H1 (cell line): ENCODE measurements at regions not wholly inside any gene's neighbourhood (a gene's known extent, or its start where the extent isn't known, plus 50 kb on each side); places are given as distances from the start of the nearest gene placed in this dataset.

Experiments used
- CTCF ChIA-PET: fragments of 300-600 bp; sonication (Branson Sonifier 250); formaldehyde crosslinking; loops from one replicate; lab custom pipeline; 2021; ENCODE audit not compliant: partially characterized antibody; lab: Charles Lee
- POLR2A ChIA-PET: fragments of 300-600 bp; sonication (Branson Sonifier 250); formaldehyde crosslinking; loops from one replicate; lab custom pipeline; 2021; ENCODE audit warnings: inconsistent platforms; ENCODE audit not compliant: partially characterized antibody; lab: Charles Lee
- DNase-seq, 2 experiments: peaks; one replicate each; pipeline versions ENCODE4 v3.0.0 to v3.0.0-alpha.2; 2010 to 2022; ENCODE audit warnings: low spot score in 2 of 2, low read depth in 1 of 2, mixed read lengths in 1 of 2
- FAIRE-seq: peaks from 2 replicates; lab custom pipeline; 2011; peaks lifted over from hg19 to GRCh38; lab: Jason Lieb, UNC
- H2AFZ ChIP-seq: 2 replicates; pipeline ENCODE4 v1.8.1; 2012; ENCODE audit warnings: low read length, inconsistent platforms
- H2AK5ac ChIP-seq: 2 replicates; pipeline ENCODE4 v1.6.1; 2013; ENCODE audit warnings: low read depth, low read length
- H2BK120ac ChIP-seq: replicated peaks from 2 replicates; pipeline ENCODE3; 2013; ENCODE audit warnings: low read depth, low read length, inconsistent platforms
- H2BK12ac ChIP-seq: 2 replicates; pipeline ENCODE4 v1.6.1; 2013; ENCODE audit warnings: low read depth, low read length
- H2BK15ac ChIP-seq: 2 replicates; pipeline ENCODE4 v1.6.1; 2013; ENCODE audit warnings: low read length
- H2BK20ac ChIP-seq: 2 replicates; pipeline ENCODE4 v1.6.1; 2013; ENCODE audit warnings: low read length
- H2BK5ac ChIP-seq: 2 replicates; pipeline ENCODE4 v1.6.1; 2013; ENCODE audit warnings: low read depth, low read length
- H3K14ac ChIP-seq: 2 replicates; pipeline ENCODE4 v1.6.1; 2013; ENCODE audit warnings: inconsistent platforms; ENCODE audit not compliant: insufficient read length
- H3K18ac ChIP-seq: 2 replicates; pipeline ENCODE4 v1.6.1; 2013; ENCODE audit warnings: low read length; ENCODE audit errors: extremely low read depth
- H3K23ac ChIP-seq: 2 replicates; pipeline ENCODE4 v1.6.1; 2013; ENCODE audit warnings: inconsistent platforms; ENCODE audit not compliant: insufficient read length
- H3K23me2 ChIP-seq: 2 replicates; pipeline ENCODE4 v1.6.1; 2013; ENCODE audit warnings: low read depth, low read length
- H3K27ac ChIP-seq: 2 replicates; pipeline ENCODE4 v1.6.1; 2011; ENCODE audit warnings: low read depth, low read length, inconsistent platforms
- H3K27me3 ChIP-seq, 4 experiments: replicated peaks in 1 of 4; 1 replicate in 1 of 4; 2 replicates in 3 of 4; pipeline versions ENCODE4 v1.6.1 to v1.8.1; 2011 to 2013; ENCODE audit warnings: low read length in 3 of 4, mild to moderate bottlenecking in 3 of 4, inconsistent platforms in 2 of 4, mixed read lengths in 2 of 4, moderate library complexity in 1 of 4; ENCODE audit not compliant: control insufficient read depth in 3 of 4, insufficient read depth in 3 of 4; ENCODE audit errors: extremely low read depth in 1 of 4
- H3K36me3 ChIP-seq, 4 experiments: 2 replicates each; pipeline versions ENCODE4 v1.6.1 to v1.8.1; 2011 to 2013; ENCODE audit warnings: mild to moderate bottlenecking in 4 of 4, low read length in 3 of 4, moderate library complexity in 2 of 4, control low read depth in 1 of 4, inconsistent platforms in 1 of 4; ENCODE audit not compliant: insufficient read depth in 4 of 4, control insufficient read depth in 2 of 4
- H3K4ac ChIP-seq: replicated peaks from 2 replicates; pipeline ENCODE3; 2013; ENCODE audit warnings: low read length, low read depth, mixed read lengths, inconsistent platforms; ENCODE audit not compliant: insufficient read length
- H3K4me1 ChIP-seq, 4 experiments: replicated peaks in 1 of 4; 1 replicate in 1 of 4; 2 replicates in 3 of 4; pipeline versions ENCODE4 v1.6.1 to v1.8.1; 2011 to 2013; ENCODE audit warnings: low read length in 3 of 4, inconsistent platforms in 2 of 4, mixed read lengths in 1 of 4; ENCODE audit not compliant: insufficient read depth in 4 of 4, control insufficient read depth in 3 of 4
- H3K4me2 ChIP-seq, 2 experiments: 2 replicates each; pipeline versions ENCODE4 v1.6.1 to v1.8.1; 2011 to 2013; ENCODE audit warnings: low read depth in 2 of 2, low read length in 2 of 2, control low read depth in 1 of 2, inconsistent platforms in 1 of 2, mild to moderate bottlenecking in 1 of 2; ENCODE audit not compliant: insufficient read depth in 1 of 2
- H3K4me3 ChIP-seq, 4 experiments: fragments of 200-600, 300-600 bp in 1 of 4; sonication (generic), shearing (Covaris generic), sonication (Bioruptor Twin) in 1 of 4; 2 replicates each; pipeline versions ENCODE4 v1.5.1 to v1.8.1; 2011 to 2016; ENCODE audit warnings: low read length in 4 of 4, low read depth in 3 of 4, control low read depth in 2 of 4, inconsistent platforms in 2 of 4, mild to moderate bottlenecking in 2 of 4, mixed read lengths in 1 of 4, moderate library complexity in 1 of 4; ENCODE audit not compliant: insufficient read depth in 2 of 4; ENCODE audit errors: extremely low read depth in 1 of 4
- H3K56ac ChIP-seq: replicated peaks from 2 replicates; pipeline ENCODE3; 2013; ENCODE audit warnings: low read depth, mild to moderate bottlenecking, mixed read lengths, low read length, inconsistent platforms; ENCODE audit not compliant: insufficient read length
- H3K79me1 ChIP-seq: 2 replicates; pipeline ENCODE4 v1.6.1; 2013; ENCODE audit warnings: low read depth, low read length, control low read depth
- H3K79me2 ChIP-seq, 2 experiments: 2 replicates each; pipeline versions ENCODE4 v1.6.1 to v1.8.1; 2012 to 2013; ENCODE audit warnings: low read length in 2 of 2, mild to moderate bottlenecking in 2 of 2, inconsistent platforms in 1 of 2; ENCODE audit not compliant: insufficient read depth in 2 of 2, control insufficient read depth in 1 of 2
- H3K9ac ChIP-seq, 4 experiments: replicated peaks in 1 of 4; 1 replicate in 1 of 4; 2 replicates in 3 of 4; pipeline versions ENCODE4 v1.6.1 to v1.8.1; 2011 to 2013; ENCODE audit warnings: low read depth in 3 of 4, low read length in 3 of 4, control low read depth in 2 of 4, mild to moderate bottlenecking in 2 of 4, moderate library complexity in 2 of 4, inconsistent platforms in 1 of 4; ENCODE audit errors: extremely low read depth in 1 of 4
- H3K9me3 ChIP-seq, 2 experiments: 2 replicates each; pipeline versions ENCODE4 v1.6.1 to v1.8.1; 2012 to 2013; ENCODE audit warnings: mild to moderate bottlenecking in 2 of 2, moderate library complexity in 2 of 2, control low read depth in 1 of 2, inconsistent platforms in 1 of 2, low read depth in 1 of 2, low read length in 1 of 2, mixed read lengths in 1 of 2; ENCODE audit not compliant: insufficient read depth in 2 of 2
- H4K20me1 ChIP-seq, 2 experiments: replicated peaks in 1 of 2; 2 replicates each; pipeline versions ENCODE3 to v1.8.1; 2011 to 2013; ENCODE audit warnings: inconsistent platforms in 2 of 2, low read length in 2 of 2, mild to moderate bottlenecking in 1 of 2; ENCODE audit not compliant: insufficient read depth in 2 of 2, control insufficient read depth in 1 of 2
- H4K5ac ChIP-seq: 2 replicates; pipeline ENCODE4 v1.6.1; 2013; ENCODE audit warnings: low read length, low read depth, mixed read lengths, inconsistent platforms; ENCODE audit not compliant: insufficient read length
- H4K8ac ChIP-seq: 2 replicates; pipeline ENCODE4 v1.8.0; 2013; ENCODE audit warnings: mild to moderate bottlenecking, moderate library complexity, low read length, inconsistent platforms; ENCODE audit not compliant: insufficient read depth; ENCODE audit errors: extremely low read depth
- H4K91ac ChIP-seq: replicated peaks from 2 replicates; pipeline ENCODE3; 2013; ENCODE audit warnings: low read length, mixed read lengths, inconsistent platforms; ENCODE audit not compliant: insufficient read length
- KDM4A ChIP-seq: IDR thresholded peaks from one replicate; pipeline ENCODE4 v1.7.1; 2012; ENCODE audit warnings: low read depth, mild to moderate bottlenecking, moderate library complexity, low read length, inconsistent platforms; ENCODE audit not compliant: severe bottlenecking
- NANOG ChIP-seq: IDR thresholded peaks from 2 replicates; pipeline ENCODE4 v1.6.1; 2011; ENCODE audit warnings: low read length, low read depth, mild to moderate bottlenecking, inconsistent platforms; ENCODE audit not compliant: insufficient read depth, poor library complexity, severe bottlenecking
- SAP30 ChIP-seq: fragments of 300-600 bp; sonication (generic); IDR thresholded peaks from 2 replicates; pipeline ENCODE4 v1.7.1; 2012; ENCODE audit warnings: low read length, moderate library complexity, mild to moderate bottlenecking, inconsistent platforms; ENCODE audit not compliant: insufficient read depth, insufficient replicate concordance
- SIN3A ChIP-seq, 2 experiments: IDR thresholded peaks in 1 of 2; conservative IDR thresholded peaks in 1 of 2; 2 replicates each; pipeline ENCODE4 v1.6.1; 2011 to 2012; ENCODE audit warnings: low read length in 2 of 2, improper control_type of control experiment in 1 of 2, low read depth in 1 of 2, mild to moderate bottlenecking in 1 of 2
- WGBS, 2 experiments: shearing (Covaris generic) in 1 of 2; methylation state at CpG; one replicate each; pipeline versions ENCODE4 v1.1.6 to v1.1.7; 2013 to 2015; ENCODE audit warnings: low lambda C conversion rate in 2 of 2, mixed read lengths in 2 of 2, inconsistent platforms in 1 of 2, low coverage in 1 of 2, missing lambda C conversion rate in 1 of 2; ENCODE audit not compliant: insufficient replicate concordance in 2 of 2, insufficient coverage in 1 of 2, insufficient read length in 1 of 2; ENCODE audit errors: extremely low coverage in 1 of 2, missing lambda C conversion rate in 1 of 2; 5-methylcytosine and 5-hydroxymethylcytosine counted together

DNA sequence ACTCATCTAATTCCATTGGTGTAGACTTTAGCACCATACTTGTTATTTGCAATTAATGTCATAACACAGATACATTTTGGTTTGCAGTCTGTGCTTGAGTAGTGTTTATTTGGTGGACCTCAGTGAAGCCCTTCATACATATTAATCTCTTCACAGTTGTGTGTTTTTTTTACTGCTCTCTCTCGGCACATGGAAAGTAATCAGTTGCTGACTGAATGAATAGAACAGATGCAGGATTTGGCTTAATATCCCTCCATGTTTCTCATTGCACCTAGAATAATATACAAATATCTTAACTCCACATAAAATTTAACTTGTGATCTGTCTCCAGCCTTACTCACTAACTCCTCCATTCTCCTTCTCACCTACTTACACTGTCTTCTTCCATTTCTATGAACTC lies 319.1 kb downstream of the DMRT2 start:
- Histone ChIP-seq H3K4me3 (no peak overlapping the region), H3K9me3 (peaks cover 70 to 71% of the 10 kb centered on the region in 2 experiments), H4K5ac (no peak overlapping the region), H3K4ac (no peak overlapping the region), H3K27ac (no peak overlapping the region), H3K4me2 (no peak overlapping the region), H2BK5ac (no peak overlapping the region), H2AK5ac (no peak overlapping the region), H4K20me1 (no peaks in the 10 kb centered on the region), H3K27me3 (no peaks in the 10 kb centered on the region; a peak in 1 of 7 replicates), H4K8ac (no peak overlapping the region), H3K14ac (no peak overlapping the region), H3K79me1 (no peaks in the 10 kb centered on the region), H3K23ac (no peak overlapping the region), H2BK12ac (no peak overlapping the region), H3K4me1 (no peaks in the 10 kb centered on the region), H3K36me3 (no peaks in the 10 kb centered on the region), H2BK120ac (no peak overlapping the region), H3K18ac (no peak overlapping the region), H4K91ac (no peak overlapping the region), H2BK20ac (no peak overlapping the region), H2BK15ac (no peak overlapping the region), H3K23me2 (no peaks in the 10 kb centered on the region), H3K9ac (no peak overlapping the region), H3K56ac (no peak overlapping the region), H2AFZ (no peak overlapping the region), H3K79me2 (no peaks in the 10 kb centered on the region)
- ChIA-PET POLR2A (interaction anchor here (0.8 kb wide), 1 partner anchor 815 kb away, joined by 3 read pairs; no protein-coding TSS in a partner anchor), CTCF (no interaction called here)
- DNase-seq (no peak), FAIRE-seq (no peak)
- 76% methylated on average over 1 of the region's 1 CpG; no CpG with 5 or more reads in 1 of the 2 experiments for WGBS, 2 experiments
- no peak for TF ChIP-seq SIN3A (conservative IDR thresholded peaks at IDR 0.05 in 1 of 2, IDR thresholded peaks at IDR 0.05 in 1 of 2; ENCODE audit: low read depth in 1 of 2, low read length in 2 of 2)
- no peak for TF ChIP-seq SAP30
- no peak for TF ChIP-seq KDM4A
- TF ChIP-seq NANOG, result no peak
